Left lung (tissue), 4 donors: ENCODE measurements at regions not wholly inside any gene's neighbourhood (a gene's known extent, or its start where the extent isn't known, plus 50 kb on each side); places are given as distances from the start of the nearest gene placed in this dataset.
A peak's percentile ranks its signal among the peaks of the same experiment; 100 is the strongest.
"Not testable (repeated sequence)": the region's sequence is repeated elsewhere in the genome, so short reads cannot be mapped to it uniquely, and the experiment has no call there.

Experiments used
- ATAC-seq: fragments of 200-7000 bp; cut with Tn5 transposase; one replicate; pipeline ENCODE4 v1.9.1; 2020; ENCODE audit warnings: moderate library complexity
- DNase-seq, 4 donors: peaks; one replicate each; pipeline ENCODE4 v3.0.0-alpha.2; 2013 to 2020
- H3K27ac ChIP-seq, 2 donors: fragments of 200-600 bp; sonication (generic) in 1 of 2; one replicate each; pipeline versions ENCODE4 v1.5.0 to v1.8.0; 2020 to 2021
- H3K27me3 ChIP-seq, 2 donors: fragments of 200-600 bp; sonication (generic) in 1 of 2; one replicate each; pipeline versions ENCODE4 v1.5.0 to v1.8.0; 2020 to 2021
- H3K36me3 ChIP-seq, 2 donors: fragments of 200-600 bp; sonication (generic) in 1 of 2; one replicate each; pipeline versions ENCODE4 v1.5.0 to v1.8.0; 2020 to 2021
- H3K4me1 ChIP-seq, 2 donors: fragments of 200-600 bp; one replicate each; pipeline ENCODE4 v1.8.0; 2021
- H3K4me3 ChIP-seq, 2 donors: fragments of 200-600 bp; sonication (generic) in 1 of 2; one replicate each; pipeline versions ENCODE4 v1.5.0 to v1.8.0; 2020 to 2021; ENCODE audit warnings: mild to moderate bottlenecking in 1 of 2
- H3K9me3 ChIP-seq, 2 donors: fragments of 200-600 bp; sonication (generic) in 1 of 2; one replicate each; pipeline versions ENCODE4 v1.5.0 to v1.8.0; 2020 to 2021
- CTCF ChIP-seq, 2 donors: fragments of 200-600 bp; sonication (generic) in 1 of 2; IDR thresholded peaks; one replicate each; pipeline versions ENCODE4 v1.5.0 to v1.8.0; 2021; ENCODE audit warnings: antibody characterized with exemption in 2 of 2
- intact Hi-C, 2 donors: fragments of 100-400 bp; cut with DNase I; formaldehyde crosslinking; loops; one replicate each; pipeline versions ENCODE4 v1.11.2 to v1.14.2; 2022
- donor health status: DM: no; HTN: yes; CAD: no.
- donor health status: DM: no; HTN: no; CAD: no.

DNA sequence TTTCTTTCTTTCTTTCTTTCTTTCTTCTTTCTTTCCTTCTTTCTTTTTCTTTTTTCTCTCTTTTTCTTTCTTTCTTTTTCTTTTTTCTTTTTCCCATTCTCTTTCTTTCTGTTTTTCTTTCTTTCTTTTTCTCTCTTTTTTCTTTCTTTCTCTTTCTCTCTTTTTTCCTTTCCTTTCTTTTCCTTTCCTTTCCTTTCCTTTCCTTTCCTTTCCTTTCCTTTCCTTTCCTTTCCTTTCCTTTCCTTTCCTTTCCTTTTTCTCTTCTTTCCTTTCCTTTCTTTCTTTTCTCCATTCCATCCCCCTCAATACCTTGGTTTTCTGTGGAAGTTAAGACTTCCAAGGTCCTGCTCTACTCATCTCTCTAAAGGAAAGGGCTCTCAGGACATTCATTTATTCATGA is 102.8 kb upstream of the CLNK start:
- TF ChIP-seq CTCF (IDR thresholded peaks at IDR 0.05) = no peak
- intact Hi-C loops = no loop called here
- Histone ChIP-seq H3K4me1 (no peaks in the 10 kb centered on the region), H3K36me3 (no peaks in the 10 kb centered on the region), H3K27me3 (no peaks in the 10 kb centered on the region), H3K27ac (no peak overlapping the region), H3K4me3 (no peak overlapping the region), H3K9me3 (no peaks in the 10 kb centered on the region)
- DNase-seq = no peak
- ATAC-seq = no peak

DNA sequence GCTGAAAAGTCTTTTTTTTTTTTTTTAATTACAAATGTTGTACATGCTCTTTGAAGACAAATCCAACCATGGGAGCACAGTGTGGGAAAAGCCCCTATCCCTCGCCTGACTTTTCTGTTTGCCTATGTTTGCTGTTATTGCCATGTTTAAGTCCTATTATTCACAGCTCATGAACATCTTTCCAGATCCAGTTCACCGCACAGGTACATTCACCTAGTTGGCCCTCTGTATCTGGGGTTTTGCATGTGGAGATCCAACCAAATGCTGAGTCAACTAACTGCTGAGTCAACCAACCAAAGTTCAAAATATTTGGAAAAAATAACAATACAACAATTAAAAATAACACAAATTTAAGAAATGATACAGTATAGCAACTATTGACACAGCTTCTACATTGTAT is 100.1 kb upstream of the CLNK start:
- Histone ChIP-seq H3K9me3 (no peaks in the 10 kb centered on the region), H3K4me1 (no peaks in the 10 kb centered on the region), H3K4me3 (no peak overlapping the region), H3K27me3 (no peaks in the 10 kb centered on the region), H3K36me3 (no peaks in the 10 kb centered on the region), H3K27ac (no peak overlapping the region)
- DNase-seq (no peak), ATAC-seq (no peak)
- intact Hi-C loops = no loop called here
- no peak for TF ChIP-seq CTCF (IDR thresholded peaks at IDR 0.05)

- intact Hi-C loops = no loop called here
- Histone ChIP-seq H3K27me3 (no peaks in the 10 kb centered on the region), H3K27ac (no peak overlapping the region), H3K4me3 (no peak overlapping the region), H3K36me3 (no peaks in the 10 kb centered on the region), H3K9me3 (no peaks in the 10 kb centered on the region), H3K4me1 (no peaks in the 10 kb centered on the region)
- no peak for DNase-seq
- no peak for TF ChIP-seq CTCF (IDR thresholded peaks at IDR 0.05)
- ATAC-seq = peak; percentile 25
Measured at GRCh38 chr4:10783351-10783750, 98.8 kb upstream of the CLNK start.

DNA sequence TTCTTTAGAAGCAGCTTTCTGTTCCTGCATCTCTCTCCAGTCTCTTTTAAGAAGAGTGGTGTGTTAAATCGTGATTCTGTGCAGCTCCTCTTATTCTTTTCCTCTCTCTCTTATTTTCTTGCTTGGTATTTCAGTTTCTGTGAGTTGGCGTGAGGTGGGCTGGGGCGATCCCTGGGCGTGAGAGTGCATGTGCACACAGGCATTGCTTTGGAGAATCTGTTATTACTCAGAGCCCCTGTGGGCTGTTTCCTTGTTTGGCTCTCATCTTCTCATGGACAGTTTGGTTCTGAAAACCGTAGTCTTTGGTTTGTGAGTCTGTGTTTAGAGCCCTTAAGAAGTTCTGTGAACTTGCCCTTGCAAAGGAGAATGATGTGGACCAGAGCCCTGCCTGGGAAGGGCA is 97.2 kb upstream of the CLNK start:
- no peaks in the 10 kb centered on the region for H3K4me1 ChIP-seq
- DNase-seq (no peak), ATAC-seq (no peak)
- no peaks in the 10 kb centered on the region for H3K9me3 ChIP-seq
- H3K27me3 ChIP-seq = no peaks in the 10 kb centered on the region
- TF ChIP-seq CTCF (IDR thresholded peaks at IDR 0.05) = no peak
- H3K4me3 ChIP-seq = no peak overlapping the region
- intact Hi-C loops = no loop called here
- H3K36me3 ChIP-seq = no peaks in the 10 kb centered on the region
- H3K27ac ChIP-seq = no peak overlapping the region

- DNase-seq, H3K27me3 ChIP-seq, H3K27ac ChIP-seq, ATAC-seq, intact Hi-C loops, H3K4me1 ChIP-seq, H3K36me3 ChIP-seq, H3K9me3 ChIP-seq, H3K4me3 ChIP-seq: not testable (repeated sequence)
Measured at GRCh38 chr4:10780803-10781202, 96.2 kb upstream of the CLNK start.

DNA sequence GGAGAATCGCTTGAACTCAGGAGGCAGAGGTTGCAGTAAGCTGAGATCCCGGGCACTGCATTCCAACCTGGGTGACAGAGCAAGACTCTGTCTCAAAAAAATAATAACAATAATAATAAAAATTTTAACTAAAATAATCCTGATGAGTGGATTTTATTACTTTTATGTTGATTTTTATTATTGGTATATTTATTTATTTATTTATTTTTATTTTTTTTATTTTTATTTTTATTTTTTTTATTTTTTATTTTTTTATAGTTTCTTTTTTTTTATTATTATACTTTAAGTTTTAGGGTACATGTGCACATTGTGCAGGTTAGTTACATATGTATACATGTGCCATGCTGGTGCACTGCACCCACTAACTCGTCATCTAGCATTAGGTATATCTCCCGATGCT is 90.6 kb upstream of the CLNK start:
- DNase-seq, H3K27ac ChIP-seq, intact Hi-C loops, H3K27me3 ChIP-seq, ATAC-seq, H3K36me3 ChIP-seq, H3K9me3 ChIP-seq, H3K4me1 ChIP-seq, H3K4me3 ChIP-seq: not testable (repeated sequence)
